ENCODE measurements at regions not wholly inside any gene's neighbourhood (a gene's known extent, or its start where the extent isn't known, plus 50 kb on each side); places are given as distances from the start of the nearest gene placed in this dataset.

DNA sequence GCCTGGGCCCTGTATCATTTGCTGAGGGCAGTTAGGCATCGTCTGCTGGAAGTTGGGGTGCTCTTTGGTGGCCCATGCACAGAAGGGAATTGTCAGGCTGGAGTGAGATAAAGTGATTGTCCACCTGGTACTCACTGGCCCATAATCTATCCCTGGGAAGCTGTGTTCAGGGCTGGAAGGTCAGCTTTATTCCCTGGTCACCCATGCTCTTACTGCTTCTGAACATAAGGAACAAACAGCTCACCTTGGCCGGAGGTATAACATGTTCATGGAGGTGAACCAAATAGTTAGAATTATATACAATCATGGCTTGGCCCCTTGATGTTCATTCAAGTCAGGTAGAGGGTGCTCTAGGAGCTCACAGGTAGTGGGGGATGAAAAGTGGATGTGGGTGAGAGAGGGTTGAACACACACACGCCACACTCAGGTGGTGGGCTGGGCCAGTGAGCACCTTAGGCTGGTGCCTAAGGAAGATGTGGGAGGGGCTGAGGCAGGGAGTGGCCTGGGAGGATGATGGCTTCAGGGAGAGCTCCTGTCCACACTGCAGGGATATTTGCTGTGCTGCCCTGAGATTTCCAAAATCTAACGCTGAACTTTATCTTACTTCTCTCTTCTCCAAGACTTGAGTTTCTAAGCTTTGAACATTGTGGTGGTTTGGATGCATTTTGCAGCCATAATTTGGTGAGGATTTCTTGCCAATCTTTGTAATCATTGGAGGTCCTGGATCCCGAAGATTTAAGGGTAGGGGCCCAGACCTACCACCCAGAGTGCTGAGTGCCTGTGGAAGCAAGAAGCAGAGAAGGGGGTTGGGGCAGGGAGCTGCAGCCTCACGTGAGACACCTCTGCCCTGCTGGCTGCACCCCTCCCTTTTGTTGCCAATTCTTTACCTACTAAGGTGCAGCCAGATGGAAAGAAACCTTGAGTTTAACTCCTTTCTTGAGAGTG is 420.6 kb downstream of the ZNF536 start:
- TF ChIP-seq, protein P1, sequence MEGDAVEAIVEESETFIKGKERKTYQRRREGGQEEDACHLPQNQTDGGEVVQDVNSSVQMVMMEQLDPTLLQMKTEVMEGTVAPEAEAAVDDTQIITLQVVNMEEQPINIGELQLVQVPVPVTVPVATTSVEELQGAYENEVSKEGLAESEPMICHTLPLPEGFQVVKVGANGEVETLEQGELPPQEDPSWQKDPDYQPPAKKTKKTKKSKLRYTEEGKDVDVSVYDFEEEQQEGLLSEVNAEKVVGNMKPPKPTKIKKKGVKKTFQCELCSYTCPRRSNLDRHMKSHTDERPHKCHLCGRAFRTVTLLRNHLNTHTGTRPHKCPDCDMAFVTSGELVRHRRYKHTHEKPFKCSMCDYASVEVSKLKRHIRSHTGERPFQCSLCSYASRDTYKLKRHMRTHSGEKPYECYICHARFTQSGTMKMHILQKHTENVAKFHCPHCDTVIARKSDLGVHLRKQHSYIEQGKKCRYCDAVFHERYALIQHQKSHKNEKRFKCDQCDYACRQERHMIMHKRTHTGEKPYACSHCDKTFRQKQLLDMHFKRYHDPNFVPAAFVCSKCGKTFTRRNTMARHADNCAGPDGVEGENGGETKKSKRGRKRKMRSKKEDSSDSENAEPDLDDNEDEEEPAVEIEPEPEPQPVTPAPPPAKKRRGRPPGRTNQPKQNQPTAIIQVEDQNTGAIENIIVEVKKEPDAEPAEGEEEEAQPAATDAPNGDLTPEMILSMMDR (IDR thresholded peaks at IDR 0.05), result no peak
- H3K4me3 ChIP-seq, result no peak overlapping the region
- no peaks in the 10 kb centered on the region for H3K36me3 ChIP-seq
- no peak for DNase-seq (ENCODE audit: low spot score in 2 of 2)
- H3K27me3 ChIP-seq, result no peaks in the 10 kb centered on the region
- no peak overlapping the region for H3K27ac ChIP-seq
- no peaks in the 10 kb centered on the region for H3K9me3 ChIP-seq
- H3K4me1 ChIP-seq, result no peaks in the 10 kb centered on the region
- intact Hi-C loops (cut with DNase I), result no loop called here

DNA sequence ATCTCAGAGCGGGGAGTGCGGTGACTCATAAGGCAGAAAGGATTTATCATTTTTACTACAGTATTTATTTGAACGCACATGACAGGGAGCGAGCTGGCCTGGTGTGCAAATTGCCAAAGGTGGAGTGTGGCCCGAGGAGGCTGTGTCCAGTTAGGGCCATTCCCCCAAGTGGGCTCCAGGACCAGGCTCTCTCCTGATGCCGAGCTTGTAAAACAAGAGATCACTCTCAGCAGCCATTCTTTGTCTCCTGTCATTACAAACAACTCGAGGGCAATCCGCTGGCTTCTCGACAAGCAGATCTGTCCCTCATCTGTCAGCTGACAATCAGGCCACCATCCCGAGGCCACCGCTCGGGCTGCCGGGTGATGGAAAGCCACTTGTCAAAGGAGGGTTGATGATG is 418.9 kb downstream of the ZNF536 start:
- Histone ChIP-seq H3K9me3 (no peaks in the 10 kb centered on the region), H3K36me3 (no peaks in the 10 kb centered on the region), H3K27me3 (no peaks in the 10 kb centered on the region), H3K4me3 (no peak overlapping the region), H3K4me1 (no peaks in the 10 kb centered on the region), H3K27ac (no peak overlapping the region)
- intact Hi-C loops (cut with DNase I), result no loop called here
- DNase-seq (ENCODE audit: low spot score in 2 of 2), result no peak
- TF ChIP-seq, protein P1 (IDR thresholded peaks at IDR 0.05), result no peak

- no peak overlapping the region for H3K27ac ChIP-seq
- H3K36me3 ChIP-seq, result no peaks in the 10 kb centered on the region
- TF ChIP-seq, protein P1 (IDR thresholded peaks at IDR 0.05), result no peak
- DNase-seq (ENCODE audit: low spot score in 2 of 2), result no peak
- H3K9me3 ChIP-seq, result no peaks in the 10 kb centered on the region
- intact Hi-C loops (cut with DNase I), result no loop called here
- H3K4me3 ChIP-seq, result no peak overlapping the region
- no peaks in the 10 kb centered on the region for H3K4me1 ChIP-seq
- no peaks in the 10 kb centered on the region for H3K27me3 ChIP-seq
These were observed 418.0 kb downstream of the ZNF536 start for GRCh38 chr19:30790056-30790680.

DNA sequence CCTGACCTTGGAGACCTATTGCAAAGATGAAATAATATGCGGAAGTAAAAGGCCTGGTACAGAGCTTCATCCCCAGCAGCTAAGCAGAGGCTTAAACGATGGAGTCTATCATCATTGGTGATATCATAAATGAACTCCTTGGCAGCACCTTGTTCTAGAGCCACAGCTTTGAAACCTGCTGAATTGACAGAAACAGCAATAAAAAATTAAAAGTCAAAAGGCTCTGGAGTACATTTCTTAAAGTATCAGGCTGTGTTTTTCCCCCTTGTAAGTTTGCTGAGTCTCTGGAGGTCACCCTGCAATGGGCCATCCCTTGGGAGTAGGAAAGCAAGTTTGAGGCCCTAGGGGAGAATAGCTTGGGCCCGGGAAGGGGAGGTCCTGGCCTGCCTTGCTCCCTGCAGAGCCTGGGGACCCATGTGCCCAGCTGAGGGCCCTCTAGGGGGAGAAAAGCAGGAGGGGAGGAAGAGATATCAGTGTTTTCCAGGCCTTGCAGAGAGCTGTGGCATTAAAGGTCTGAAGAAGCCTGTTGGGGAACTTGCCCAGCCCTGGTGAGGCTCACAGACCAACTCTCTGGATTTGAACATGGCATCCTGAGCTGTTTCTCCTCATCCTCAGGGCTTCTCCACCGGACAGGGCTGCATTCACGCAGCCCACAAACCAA is 416.1 kb downstream of the ZNF536 start:
- no peak overlapping the region for H3K4me3 ChIP-seq
- no peaks in the 10 kb centered on the region for H3K27me3 ChIP-seq
- TF ChIP-seq, protein P1 (IDR thresholded peaks at IDR 0.05), result no peak
- H3K27ac ChIP-seq, result no peak overlapping the region
- H3K36me3 ChIP-seq, result no peaks in the 10 kb centered on the region
- no peaks in the 10 kb centered on the region for H3K9me3 ChIP-seq
- intact Hi-C loops (cut with DNase I), result no loop called here
- DNase-seq (ENCODE audit: low spot score in 2 of 2), result no peak
- H3K4me1 ChIP-seq, result no peaks in the 10 kb centered on the region

DNA sequence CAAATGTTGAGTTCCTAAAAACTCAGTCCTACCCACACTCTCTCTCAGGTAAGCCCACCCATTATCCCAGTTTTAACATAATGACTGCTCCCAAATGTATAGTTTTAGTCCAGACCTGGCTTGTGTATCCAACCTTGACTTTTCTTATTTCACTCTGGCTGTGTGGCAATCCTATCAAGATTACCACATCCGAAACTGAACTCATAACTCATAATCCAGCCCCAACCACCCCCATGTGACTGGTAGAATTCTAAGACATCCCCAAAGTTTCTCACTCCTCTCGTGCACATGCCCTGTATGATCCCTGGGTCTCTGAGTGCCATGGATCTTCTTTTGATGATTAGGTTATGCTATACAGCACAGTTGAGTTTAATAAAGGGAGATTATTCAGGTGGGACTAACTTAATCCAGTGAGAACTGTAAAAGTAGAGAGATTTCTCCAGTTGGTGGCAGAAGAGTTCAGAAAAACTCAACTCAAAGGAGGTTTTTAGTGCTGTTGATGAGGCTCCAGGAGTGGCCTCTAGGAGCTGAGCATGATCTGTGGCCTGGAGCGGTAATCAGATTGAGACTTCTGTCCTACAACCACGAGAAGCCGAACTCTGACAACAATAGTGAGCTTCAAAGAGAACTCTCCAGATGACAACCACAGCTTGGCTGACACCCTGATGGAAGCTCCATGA is 413.4 kb downstream of the ZNF536 start:
- no peaks in the 10 kb centered on the region for H3K9me3 ChIP-seq
- DNase-seq (ENCODE audit: low spot score in 2 of 2), result no peak
- TF ChIP-seq, protein P1 (IDR thresholded peaks at IDR 0.05), result no peak
- H3K36me3 ChIP-seq, result no peaks in the 10 kb centered on the region
- intact Hi-C loops (cut with DNase I), result no loop called here
- H3K4me1 ChIP-seq, result no peaks in the 10 kb centered on the region
- no peak overlapping the region for H3K4me3 ChIP-seq
- no peak overlapping the region for H3K27ac ChIP-seq
- no peaks in the 10 kb centered on the region for H3K27me3 ChIP-seq

Measured in ascending aorta (tissue), 2 donors.